Glutamatergic neuron (in vitro differentiated cells): ENCODE measurements at regions not wholly inside any gene's neighbourhood (a gene's known extent, or its start where the extent isn't known, plus 50 kb on each side); places are given as distances from the start of the nearest gene placed in this dataset.
"Not testable (repeated sequence)": the region's sequence is repeated elsewhere in the genome, so short reads cannot be mapped to it uniquely, and the experiment has no call there.

Source experiments
- DNase-seq: peaks from one replicate; pipeline ENCODE4 v3.0.0; 2022
- H3K27ac Mint-ChIP-seq: one replicate; pipeline ENCODE4 v1.8.0; 2020; ENCODE audit warnings: mild to moderate bottlenecking, mixed read lengths, inconsistent platforms; ENCODE audit not compliant: unreplicated experiment
- H3K27me3 Mint-ChIP-seq: one replicate; pipeline ENCODE4 v1.8.0; 2020; ENCODE audit warnings: mild to moderate bottlenecking, moderate library complexity, mixed read lengths, inconsistent platforms; ENCODE audit not compliant: unreplicated experiment
- H3K36me3 Mint-ChIP-seq: one replicate; pipeline ENCODE4 v1.8.0; 2020; ENCODE audit warnings: mild to moderate bottlenecking, mixed read lengths, inconsistent platforms; ENCODE audit not compliant: unreplicated experiment
- H3K4me1 Mint-ChIP-seq: one replicate; pipeline ENCODE4 v1.8.0; 2020; ENCODE audit warnings: mild to moderate bottlenecking, low read depth, mixed read lengths, inconsistent platforms; ENCODE audit not compliant: unreplicated experiment
- H3K4me3 Mint-ChIP-seq: one replicate; pipeline ENCODE4 v1.8.0; 2020; ENCODE audit warnings: mild to moderate bottlenecking, mixed read lengths, inconsistent platforms; ENCODE audit not compliant: unreplicated experiment
- H3K9me3 Mint-ChIP-seq: one replicate; pipeline ENCODE4 v1.8.0; 2020; ENCODE audit warnings: mild to moderate bottlenecking, moderate library complexity, mixed read lengths, inconsistent platforms; ENCODE audit not compliant: unreplicated experiment
- TF ChIP-seq, protein P1 (sequence below): fragments of 200-600 bp; sonication (generic); IDR thresholded peaks from one replicate; pipeline ENCODE4 v1.5.0; 2021; ENCODE audit not compliant: partially characterized antibody, unreplicated experiment

DNA sequence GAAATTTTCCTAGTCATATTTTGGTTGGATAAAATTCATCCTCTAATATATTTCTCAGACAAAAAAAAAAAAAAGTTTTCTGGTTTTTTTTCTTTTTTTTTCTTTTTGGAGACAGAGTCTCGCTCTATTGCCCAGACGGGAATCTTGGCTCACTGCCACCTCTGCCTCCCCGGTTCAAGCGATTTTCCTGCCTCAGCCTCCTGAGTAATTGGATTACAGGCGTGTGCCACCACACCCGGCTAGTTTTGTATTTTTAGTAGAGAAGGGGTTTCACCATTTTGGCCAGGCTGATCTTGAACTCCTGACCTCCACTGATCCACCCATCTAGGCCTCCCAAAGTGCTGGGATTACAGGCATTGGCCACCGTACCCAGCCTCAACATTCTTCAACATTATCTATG, 432.7 kb upstream of the PABPC4L start:
- no peaks in the 10 kb centered on the region for H3K36me3 Mint-ChIP-seq
- no peaks in the 10 kb centered on the region for H3K27me3 Mint-ChIP-seq
- DNase-seq, result no peak
- TF ChIP-seq, protein P1, sequence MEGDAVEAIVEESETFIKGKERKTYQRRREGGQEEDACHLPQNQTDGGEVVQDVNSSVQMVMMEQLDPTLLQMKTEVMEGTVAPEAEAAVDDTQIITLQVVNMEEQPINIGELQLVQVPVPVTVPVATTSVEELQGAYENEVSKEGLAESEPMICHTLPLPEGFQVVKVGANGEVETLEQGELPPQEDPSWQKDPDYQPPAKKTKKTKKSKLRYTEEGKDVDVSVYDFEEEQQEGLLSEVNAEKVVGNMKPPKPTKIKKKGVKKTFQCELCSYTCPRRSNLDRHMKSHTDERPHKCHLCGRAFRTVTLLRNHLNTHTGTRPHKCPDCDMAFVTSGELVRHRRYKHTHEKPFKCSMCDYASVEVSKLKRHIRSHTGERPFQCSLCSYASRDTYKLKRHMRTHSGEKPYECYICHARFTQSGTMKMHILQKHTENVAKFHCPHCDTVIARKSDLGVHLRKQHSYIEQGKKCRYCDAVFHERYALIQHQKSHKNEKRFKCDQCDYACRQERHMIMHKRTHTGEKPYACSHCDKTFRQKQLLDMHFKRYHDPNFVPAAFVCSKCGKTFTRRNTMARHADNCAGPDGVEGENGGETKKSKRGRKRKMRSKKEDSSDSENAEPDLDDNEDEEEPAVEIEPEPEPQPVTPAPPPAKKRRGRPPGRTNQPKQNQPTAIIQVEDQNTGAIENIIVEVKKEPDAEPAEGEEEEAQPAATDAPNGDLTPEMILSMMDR, result no peak
- H3K9me3 Mint-ChIP-seq, result no peaks in the 10 kb centered on the region
- H3K27ac Mint-ChIP-seq, result no peak overlapping the region
- H3K4me1 Mint-ChIP-seq, result no peaks in the 10 kb centered on the region
- no peak overlapping the region for H3K4me3 Mint-ChIP-seq

DNA sequence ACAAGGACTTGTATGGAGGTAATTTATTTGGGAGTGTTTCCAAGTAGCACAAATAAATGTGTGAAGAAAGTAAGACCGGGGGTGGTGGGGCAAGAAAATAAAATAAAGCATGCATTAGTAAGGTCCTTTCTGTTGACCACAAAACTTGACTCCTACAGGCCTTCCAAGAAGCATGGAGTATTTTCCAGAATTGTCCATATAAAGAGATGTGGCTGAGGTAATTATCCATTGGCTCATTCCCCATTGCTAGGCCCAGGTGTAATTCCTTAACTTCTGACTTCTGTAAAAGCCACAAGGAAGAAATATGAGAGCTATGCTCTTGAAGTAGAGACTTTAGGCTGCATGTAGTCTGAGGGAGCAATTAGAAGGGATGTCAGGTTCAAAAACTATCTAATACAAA, 430.5 kb upstream of the PABPC4L start:
- no peaks in the 10 kb centered on the region for H3K27me3 Mint-ChIP-seq
- H3K36me3 Mint-ChIP-seq, result no peaks in the 10 kb centered on the region
- TF ChIP-seq, protein P1, result no peak
- no peaks in the 10 kb centered on the region for H3K4me1 Mint-ChIP-seq
- H3K4me3 Mint-ChIP-seq, result no peak overlapping the region
- no peak overlapping the region for H3K27ac Mint-ChIP-seq
- no peaks in the 10 kb centered on the region for H3K9me3 Mint-ChIP-seq
- no peak for DNase-seq

DNA sequence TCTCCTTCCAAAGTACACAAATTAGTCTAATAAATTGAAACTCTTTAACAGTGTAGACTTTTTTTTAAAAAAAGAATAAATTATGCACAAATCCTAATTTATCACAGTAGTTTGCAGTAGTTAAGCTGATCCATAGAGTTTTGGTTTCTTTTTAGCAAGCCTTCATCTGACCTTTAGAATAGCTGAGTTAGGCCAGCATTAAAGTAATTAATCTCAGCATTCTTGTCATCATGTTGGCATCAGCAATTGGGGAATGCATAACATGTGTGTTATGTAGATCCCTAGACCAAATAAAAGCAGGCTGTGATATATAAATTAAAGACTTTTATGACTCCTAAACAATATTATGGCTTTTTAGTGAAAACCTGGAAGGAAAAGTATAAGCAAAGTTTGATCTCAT, 426.5 kb upstream of the PABPC4L start:
- TF ChIP-seq, protein P1, result no peak
- no peak for DNase-seq
- H3K27me3 Mint-ChIP-seq, result no peaks in the 10 kb centered on the region
- H3K4me3 Mint-ChIP-seq, result no peak overlapping the region
- no peaks in the 10 kb centered on the region for H3K4me1 Mint-ChIP-seq
- no peaks in the 10 kb centered on the region for H3K36me3 Mint-ChIP-seq
- no peaks in the 10 kb centered on the region for H3K9me3 Mint-ChIP-seq
- H3K27ac Mint-ChIP-seq, result no peak overlapping the region

DNA sequence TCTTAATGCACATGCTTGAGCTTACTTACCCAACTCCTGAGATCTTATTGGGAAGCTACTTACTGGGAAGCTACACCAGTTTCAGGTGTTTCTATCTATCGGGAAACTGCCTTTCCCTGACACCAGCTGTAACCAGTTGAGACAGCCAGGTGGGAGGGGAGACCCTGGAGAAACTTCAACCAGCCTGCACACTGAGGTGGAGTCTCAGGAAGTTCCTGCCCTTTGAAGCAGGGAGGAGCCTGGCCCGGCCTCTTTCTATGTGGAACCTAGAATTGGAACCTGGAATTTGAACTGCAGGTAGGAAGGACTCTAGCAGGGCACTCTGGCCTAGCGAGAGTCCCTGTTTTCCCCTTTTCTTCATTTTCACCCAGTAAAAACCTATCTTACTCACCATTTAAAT, 425.8 kb upstream of the PABPC4L start:
- H3K9me3 Mint-ChIP-seq, result no peaks in the 10 kb centered on the region
- H3K4me3 Mint-ChIP-seq, result no peak overlapping the region
- H3K36me3 Mint-ChIP-seq, result no peaks in the 10 kb centered on the region
- no peak for DNase-seq
- H3K4me1 Mint-ChIP-seq, result no peaks in the 10 kb centered on the region
- TF ChIP-seq, protein P1, result no peak
- H3K27me3 Mint-ChIP-seq, result no peaks in the 10 kb centered on the region
- H3K27ac Mint-ChIP-seq, result no peak overlapping the region

DNA sequence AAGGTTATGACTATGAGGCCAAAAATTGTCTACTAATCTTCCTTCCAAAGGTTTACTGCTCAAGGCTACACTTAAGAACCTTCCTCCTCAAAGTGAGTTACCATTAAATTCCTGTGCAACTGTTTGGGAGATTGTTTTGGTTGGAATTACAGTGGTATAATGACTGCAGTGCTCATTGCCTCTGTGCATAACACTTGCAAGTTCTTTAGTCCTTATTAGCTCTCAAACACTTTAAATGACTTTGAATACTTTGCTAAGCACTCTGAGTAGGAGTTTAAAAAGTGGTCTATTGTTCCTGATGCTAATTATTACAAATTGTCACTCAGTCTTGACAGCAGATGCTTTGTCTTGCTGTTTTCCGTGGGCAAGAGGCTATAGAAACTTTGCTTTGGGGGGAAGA, 422.8 kb upstream of the PABPC4L start:
- TF ChIP-seq, protein P1, result no peak
- H3K9me3 Mint-ChIP-seq, result no peaks in the 10 kb centered on the region
- peaks cover 3% of the 10 kb centered on the region for H3K4me1 Mint-ChIP-seq
- H3K27me3 Mint-ChIP-seq, result peaks cover 1% of the 10 kb centered on the region
- H3K36me3 Mint-ChIP-seq, result no peaks in the 10 kb centered on the region
- no peak for DNase-seq
- H3K27ac Mint-ChIP-seq, result no peak overlapping the region
- H3K4me3 Mint-ChIP-seq, result no peak overlapping the region

DNA sequence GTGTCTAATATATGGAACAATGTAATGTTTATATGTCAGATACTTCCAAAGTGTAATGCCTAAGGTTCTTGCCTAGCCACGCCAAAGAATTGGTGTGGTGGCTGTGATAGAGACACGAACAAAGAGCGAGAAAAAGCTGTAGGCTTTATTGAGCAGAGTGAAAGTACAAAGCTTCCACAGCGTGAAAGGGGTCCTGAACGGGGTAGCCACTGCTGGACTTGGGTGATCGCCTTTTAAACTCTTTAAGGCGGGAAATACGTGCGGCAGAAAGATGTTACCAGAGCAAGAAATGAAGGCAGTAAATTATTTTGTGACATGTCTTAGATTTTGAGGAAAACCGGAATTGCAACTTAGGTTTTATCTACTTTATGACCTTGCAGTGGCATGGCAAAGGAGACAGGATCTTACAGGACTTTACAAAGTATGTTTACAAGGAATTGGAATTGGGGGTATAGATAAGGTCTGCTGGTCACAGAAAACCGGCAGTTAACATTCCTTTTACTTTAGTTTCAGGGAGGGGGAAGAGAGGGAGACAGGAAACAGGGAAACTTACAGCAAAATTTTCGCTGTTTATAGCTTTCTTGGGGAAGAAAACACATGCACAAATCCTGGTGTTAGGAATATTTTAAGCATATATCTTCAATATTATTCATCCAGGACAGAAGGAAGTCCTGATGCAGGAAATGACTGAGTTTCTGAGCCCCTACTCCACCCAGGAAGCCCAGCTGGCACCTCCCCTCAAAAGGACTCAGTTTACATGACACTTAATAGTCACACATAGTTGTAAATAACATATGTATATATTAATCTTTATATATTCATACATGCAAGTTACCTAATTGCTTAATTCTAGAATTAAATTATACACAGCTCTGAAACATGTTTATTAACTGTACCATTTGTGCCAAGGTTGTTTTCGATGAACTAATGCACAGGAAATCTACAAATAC, 421.3 kb upstream of the PABPC4L start:
- H3K9me3 Mint-ChIP-seq, H3K4me3 Mint-ChIP-seq, H3K27ac Mint-ChIP-seq: not testable (repeated sequence)

More for the DNA sequence above, 421.3 kb upstream of the PABPC4L start:
- not testable (repeated sequence) for H3K4me1 Mint-ChIP-seq, DNase-seq, H3K27me3 Mint-ChIP-seq, H3K36me3 Mint-ChIP-seq
